Activated CD4-positive, CD25-positive, alpha-beta regulatory T cell treated with anti-CD3 and anti-CD28 coated beads, Interleukin-2, amount 50 U/mL, for 24 hours (primary cell): ENCODE measurements at regions not wholly inside any gene's neighbourhood (a gene's known extent, or its start where the extent isn't known, plus 50 kb on each side); places are given as distances from the start of the nearest gene placed in this dataset.

Source experiments
- ATAC-seq, 2 donors: fragments of 150-1000 bp; cut with Tn5 transposase; one replicate each; pipeline ENCODE4 v1.10.0; 2021; ENCODE audit warnings: mild to moderate bottlenecking in 1 of 2, moderate library complexity in 1 of 2

DNA sequence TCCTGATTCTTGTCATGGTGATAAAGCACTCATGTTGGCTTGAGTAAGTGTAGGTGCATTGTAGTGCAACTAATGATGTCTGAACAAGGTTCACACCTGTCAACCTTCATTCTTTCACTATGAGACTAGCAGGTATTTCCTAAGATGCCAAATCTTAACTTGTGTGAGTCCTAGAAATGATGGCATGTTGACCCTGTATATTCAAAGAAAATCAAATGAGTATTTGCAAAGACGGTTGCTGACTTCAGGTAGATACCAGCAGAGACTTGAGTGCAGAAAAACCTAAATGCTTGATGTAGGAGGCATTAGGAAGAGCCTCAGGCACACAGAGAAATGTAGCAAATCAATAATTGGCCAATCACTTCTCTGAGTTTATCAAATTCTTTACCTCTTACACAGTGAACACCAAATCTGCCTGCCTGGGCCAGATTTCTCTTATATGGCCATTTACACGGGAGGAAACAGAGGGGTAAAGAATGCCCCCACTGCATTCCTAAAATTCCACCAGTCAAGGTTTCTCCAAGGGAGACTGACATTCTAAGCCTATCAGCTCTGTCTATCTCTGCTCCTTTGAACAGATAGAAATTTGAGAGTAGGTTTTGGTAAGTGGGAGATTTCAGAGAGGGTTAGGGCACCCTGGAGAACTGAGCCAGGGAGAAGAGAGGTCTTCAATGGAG is 488.6 kb upstream of the WWC1 start:
- no peak for ATAC-seq

GRCh38 chr5:167804512-167805220 is 486.8 kb upstream of the WWC1 start:
- no peak for ATAC-seq

- no peak for ATAC-seq
These were observed 480.9 kb upstream of the WWC1 start for GRCh38 chr5:167810573-167810972.

GRCh38 chr5:167812871-167813270 is 478.6 kb upstream of the WWC1 start:
- ATAC-seq, result no peak

DNA sequence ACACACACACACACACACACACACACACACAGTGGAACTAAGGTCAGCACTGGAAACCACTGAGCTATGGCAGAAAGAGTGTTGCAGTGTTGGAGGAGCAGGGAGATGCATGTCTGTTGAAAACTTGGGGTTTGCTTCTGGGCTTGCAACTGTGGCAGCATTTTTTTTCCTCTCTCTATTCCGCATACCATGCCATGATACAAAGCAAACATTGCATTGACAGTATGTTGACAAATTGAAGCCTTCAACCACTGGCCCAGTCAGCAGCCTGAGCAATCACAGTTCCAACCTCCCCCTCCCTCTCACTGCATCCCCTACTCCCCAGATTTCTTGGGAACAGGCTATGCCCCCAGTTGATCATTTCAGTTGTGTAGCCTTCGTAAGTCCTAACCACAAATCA is 478.1 kb upstream of the WWC1 start:
- no peak for ATAC-seq

DNA sequence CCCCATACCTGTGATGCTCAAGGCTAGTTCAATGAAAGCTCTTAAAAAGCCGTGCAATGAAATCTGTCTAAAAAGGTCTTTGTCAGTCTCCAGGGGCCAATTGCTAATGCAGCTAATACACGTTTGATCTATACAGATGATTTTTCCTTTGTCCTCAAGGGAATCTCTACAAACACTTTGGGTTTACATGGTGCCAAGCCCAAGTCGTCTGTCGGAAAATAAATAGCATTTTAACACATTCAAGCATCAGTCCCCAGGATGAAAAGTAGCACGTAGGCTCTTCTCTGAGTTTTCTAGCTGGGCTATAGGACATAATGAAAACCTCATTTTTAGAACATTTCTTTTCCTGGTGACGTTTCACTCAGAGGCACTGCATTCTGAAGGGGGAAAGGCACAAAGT is 477.4 kb upstream of the WWC1 start:
- no peak for ATAC-seq

GRCh38 chr5:167814828-167815227 is 476.6 kb upstream of the WWC1 start:
- no peak for ATAC-seq

DNA sequence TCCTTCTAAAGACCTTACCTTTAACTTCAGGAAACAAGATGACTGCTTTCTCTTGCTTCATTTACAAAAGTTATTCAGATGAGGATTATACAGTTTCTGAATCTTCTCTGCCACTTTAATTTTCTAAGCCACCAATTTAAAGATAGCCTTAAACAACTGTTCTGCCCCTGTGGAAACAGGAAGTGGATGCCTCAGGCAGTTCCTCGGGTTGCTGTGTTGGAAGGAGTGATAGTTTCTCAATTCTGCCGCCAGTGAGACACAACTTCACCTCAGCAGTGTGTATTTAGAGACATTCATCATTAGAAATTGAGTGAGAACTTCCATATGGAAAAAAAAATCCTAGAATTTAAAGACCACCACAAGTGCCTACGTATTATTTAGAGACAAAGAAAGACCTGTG is 475.1 kb upstream of the WWC1 start:
- no peak for ATAC-seq

- no peak for ATAC-seq
These were observed 474.6 kb upstream of the WWC1 start for GRCh38 chr5:167816864-167817263.

DNA sequence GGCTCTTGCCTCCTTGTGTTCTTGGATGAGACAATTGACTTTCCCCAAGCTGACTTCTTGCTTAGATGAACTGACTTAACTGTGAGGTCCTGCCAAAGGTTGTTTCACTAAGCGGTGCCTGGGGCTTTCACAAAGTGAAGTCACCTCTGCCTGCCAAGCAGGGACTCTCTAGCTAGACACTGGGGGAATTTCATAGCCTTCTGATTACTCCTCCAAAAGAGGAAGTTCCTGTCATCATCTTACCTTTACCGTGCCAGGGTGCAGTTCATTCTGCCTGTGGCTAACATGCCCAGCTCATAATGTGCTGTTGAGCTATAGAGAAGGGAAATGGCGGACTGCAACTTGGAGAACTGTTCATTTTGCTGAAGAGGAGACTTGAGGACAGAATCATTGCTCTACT is 472.0 kb upstream of the WWC1 start:
- ATAC-seq, result peak in 1 of 2 donors; percentile 51

DNA sequence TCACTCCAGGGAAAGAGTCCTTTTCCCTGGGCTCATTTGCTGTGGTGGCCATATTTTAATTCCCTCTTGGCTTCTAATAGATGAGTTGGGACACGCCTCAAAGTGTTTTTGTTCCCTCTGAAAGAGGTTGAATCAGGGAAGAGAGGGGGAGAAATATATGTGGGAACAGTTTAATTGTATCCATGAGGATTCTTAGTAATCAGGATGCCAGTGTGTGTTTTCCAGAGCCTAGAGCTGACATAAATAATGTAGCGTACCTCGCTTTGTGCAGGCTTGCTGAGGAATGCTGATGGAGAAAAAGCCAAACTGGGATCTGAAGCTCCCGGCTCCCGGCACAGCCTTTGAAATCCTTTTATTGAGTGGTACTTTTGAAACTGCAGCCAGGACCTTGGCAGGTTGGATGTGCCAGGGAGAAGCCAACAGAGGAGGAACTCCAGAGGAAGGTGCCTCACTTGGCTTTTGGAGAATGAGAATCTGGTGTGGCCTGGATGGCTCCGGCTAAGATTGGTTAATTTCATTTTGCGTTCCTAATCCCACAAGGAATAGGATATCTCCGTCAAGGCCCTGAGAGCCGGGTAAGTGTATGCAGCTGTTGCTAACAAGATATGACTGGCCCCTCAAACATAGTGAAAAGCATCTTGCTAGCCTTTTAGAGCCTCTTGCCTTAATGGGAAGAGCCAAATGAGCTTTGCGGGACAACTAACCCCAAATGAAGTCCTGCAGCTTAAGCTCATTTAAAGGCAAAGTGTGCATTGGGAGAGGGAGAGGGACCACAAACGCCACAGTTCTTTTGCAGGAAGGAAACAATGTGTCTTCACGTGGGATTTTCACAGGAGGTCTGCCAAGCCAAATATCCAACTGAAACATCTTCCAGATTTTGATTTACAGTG is 471.1 kb upstream of the WWC1 start:
- ATAC-seq, result no peak

DNA sequence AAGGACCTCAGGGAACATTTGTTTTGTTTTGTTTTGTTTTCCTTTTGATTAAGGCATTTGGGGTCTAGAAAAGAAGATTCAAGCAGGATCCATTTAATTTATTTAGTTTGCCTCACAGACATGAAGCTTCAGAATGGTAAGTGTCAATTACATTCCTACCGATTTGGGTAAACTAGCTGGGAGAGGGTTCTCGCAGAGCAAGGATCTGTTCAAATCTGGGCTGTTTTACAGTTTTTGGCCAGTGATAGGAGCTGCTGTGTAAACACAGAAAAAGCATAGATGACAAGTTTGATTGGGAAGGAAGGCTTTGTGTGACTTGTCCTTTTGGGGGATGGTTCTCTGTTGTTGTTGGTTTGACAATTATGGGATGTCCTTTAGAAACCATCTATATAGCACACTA is 470.3 kb upstream of the WWC1 start:
- no peak for ATAC-seq

GRCh38 chr5:167821669-167822068 is 469.8 kb upstream of the WWC1 start:
- ATAC-seq, result no peak

GRCh38 chr5:167822241-167822640 is 469.2 kb upstream of the WWC1 start:
- no peak for ATAC-seq

GRCh38 chr5:167823405-167823804 is 468.0 kb upstream of the WWC1 start:
- ATAC-seq, result no peak

DNA sequence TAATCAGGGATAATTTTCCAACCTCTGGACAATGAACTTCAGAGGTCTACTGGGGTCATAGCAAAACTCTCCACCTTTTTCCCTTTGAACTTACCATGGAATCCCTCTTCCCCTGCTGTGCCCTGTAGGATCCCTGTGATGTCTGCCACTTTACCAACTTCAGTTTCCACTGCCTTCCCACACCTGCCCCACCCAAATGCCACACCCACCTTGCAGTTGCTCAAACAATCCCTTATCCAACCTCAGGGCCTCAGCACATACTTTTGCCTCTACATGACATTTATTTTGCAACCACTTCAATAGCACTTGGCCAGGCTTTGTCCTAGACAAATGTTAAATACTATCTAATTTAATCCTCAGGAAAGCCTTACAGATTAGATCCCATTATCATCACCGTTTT is 463.7 kb upstream of the WWC1 start:
- no peak for ATAC-seq

DNA sequence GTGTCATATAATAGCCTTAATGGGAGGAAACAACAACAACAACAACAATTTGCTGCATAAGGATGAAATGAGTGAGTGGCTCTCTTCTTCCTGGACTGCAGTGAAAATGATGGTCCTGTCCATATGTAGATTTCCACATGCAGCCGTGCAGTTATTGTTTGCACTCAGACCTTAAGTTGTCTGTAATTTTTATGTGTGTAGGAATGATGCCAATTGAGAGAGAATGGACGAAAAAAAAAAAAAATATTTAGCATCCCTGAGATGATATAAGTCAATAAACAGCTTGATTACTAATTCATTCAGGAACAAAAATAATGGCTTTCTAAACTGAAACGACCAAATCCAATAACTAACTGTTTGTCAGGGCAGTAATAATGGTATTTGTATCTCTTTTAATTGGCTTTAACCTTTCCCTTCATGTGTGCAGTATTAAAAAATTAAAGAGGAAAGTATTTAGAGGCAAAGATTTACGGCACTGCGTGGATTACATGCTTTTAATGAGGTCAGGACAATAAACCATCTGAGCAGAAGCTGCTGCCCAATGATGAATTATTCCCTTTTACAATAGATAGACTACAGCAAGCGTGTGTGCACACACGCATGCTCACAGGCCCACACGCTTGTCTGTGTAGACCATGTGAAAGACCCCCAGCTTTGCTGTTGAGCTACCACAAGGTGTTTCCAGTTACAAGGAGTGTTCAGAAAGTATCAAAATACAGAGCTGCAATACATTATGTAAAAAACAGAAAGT is 459.5 kb upstream of the WWC1 start:
- ATAC-seq, result no peak

GRCh38 chr5:167832609-167833008 is 458.8 kb upstream of the WWC1 start:
- ATAC-seq, result no peak

DNA sequence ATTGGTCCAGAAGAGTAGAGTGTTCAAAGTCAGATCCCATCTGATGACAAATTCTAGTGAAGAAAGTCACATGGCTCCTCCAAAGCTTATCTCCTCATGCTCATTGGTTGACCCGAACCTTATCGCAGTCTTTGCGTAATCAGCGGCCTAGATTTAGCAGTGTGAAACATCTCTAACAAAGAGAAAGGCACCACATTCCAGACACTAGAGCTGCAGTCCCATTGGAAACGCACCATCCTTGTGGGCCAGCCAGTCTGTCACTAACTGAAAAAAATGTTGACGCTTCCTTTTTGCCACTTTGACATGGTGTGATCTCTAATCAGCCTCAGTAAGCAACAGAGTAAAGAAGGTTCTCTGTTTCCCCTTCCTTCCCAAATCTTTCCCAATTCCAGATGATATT is 458.0 kb upstream of the WWC1 start:
- ATAC-seq, result no peak

- ATAC-seq, result no peak
These were observed 456.3 kb upstream of the WWC1 start for GRCh38 chr5:167835146-167835545.

GRCh38 chr5:167837127-167837526 is 454.3 kb upstream of the WWC1 start:
- ATAC-seq, result no peak

- ATAC-seq, result no peak
These were observed 452.4 kb upstream of the WWC1 start for GRCh38 chr5:167839065-167839464.

- no peak for ATAC-seq
These were observed 450.8 kb upstream of the WWC1 start for GRCh38 chr5:167840527-167841130.
